K562 (cell line): ENCODE measurements at regions not wholly inside any gene's neighbourhood (a gene's known extent, or its start where the extent isn't known, plus 50 kb on each side); places are given as distances from the start of the nearest gene placed in this dataset.

Experiments used
- ARHGAP35 ChIP-seq: fragments of 450-650 bp; IDR thresholded peaks from 2 replicates; pipeline ENCODE4 v1.6.1; 2018; ENCODE audit not compliant: partially characterized antibody
- EZH2 ChIP-seq: IDR thresholded peaks from 2 replicates; pipeline ENCODE4 v1.6.1; 2012; ENCODE audit warnings: low read depth, mild to moderate bottlenecking, inconsistent platforms, low read length, borderline replicate concordance
- NFRKB ChIP-seq: fragments of 450-650 bp; IDR thresholded peaks from 2 replicates; pipeline ENCODE4 v1.6.1; 2016; ENCODE audit warnings: low read depth
- NR2C2 ChIP-seq, 2 experiments: fragments of 200-800 bp in 1 of 2; sonication (Bioruptor generic) in 1 of 2; sonication (generic) in 1 of 2; formaldehyde crosslinking in 1 of 2; IDR thresholded peaks; 2 replicates each; pipeline versions ENCODE4 v1.6.1 to v1.8.0; 2016 to 2022; ENCODE audit warnings: mild to moderate bottlenecking in 1 of 2, missing compliant biosample characterization in 1 of 2, missing genetic modification characterization in 1 of 2, missing genetic modification reagents in 1 of 2
- ZBTB7A ChIP-seq: IDR thresholded peaks from 2 replicates; pipeline ENCODE4 v1.6.1; 2011; ENCODE audit warnings: low read depth, mild to moderate bottlenecking, low read length, moderate library complexity, borderline replicate concordance; ENCODE audit not compliant: control insufficient read depth

GRCh38 chr2:194553980-194554379 lies 1103.0 kb upstream of the SLC39A10 start:
- TF ChIP-seq NFRKB (no peak), EZH2 (no peak), ZBTB7A (no peak), NR2C2 (CRISPR knock-in tag; IDR thresholded peaks at IDR 0.05) (no peak), NR2C2 (tag; IDR thresholded peaks at IDR 0.05) (no peak), ARHGAP35 (no peak)
